SK-N-MC (cell line): ENCODE measurements at regions not wholly inside any gene's neighbourhood (a gene's known extent, or its start where the extent isn't known, plus 50 kb on each side); places are given as distances from the start of the nearest gene placed in this dataset.

ENCODE experiments used
- EZH2 ChIP-seq: fragments of 200-600 bp; sonication (generic); IDR thresholded peaks from one replicate; pipeline ENCODE4 v1.6.1; 2017; ENCODE audit warnings: antibody characterized with exemption
- FOXP2 ChIP-seq: optimal IDR thresholded peaks from 2 replicates; pipeline ENCODE3; 2011; ENCODE audit warnings: mild to moderate bottlenecking, moderate library complexity; ENCODE audit not compliant: insufficient read depth; ENCODE audit errors: extremely low read length, control extremely low read depth
- POLR2AphosphoS5 ChIP-seq: IDR thresholded peaks from 2 replicates; pipeline ENCODE4 v1.6.1; 2012; ENCODE audit warnings: mild to moderate bottlenecking, low read depth, low read length, borderline replicate concordance

GRCh38 chr12:132427174-132427768 lies 62.7 kb upstream of the FBRSL1 start:
- TF ChIP-seq EZH2 (no peak), POLR2AphosphoS5 (no peak), FOXP2 (no peak)
